GM23338 (cell line): ENCODE measurements at regions not wholly inside any gene's neighbourhood (a gene's known extent, or its start where the extent isn't known, plus 50 kb on each side); places are given as distances from the start of the nearest gene placed in this dataset.

Experiments used
- ATAC-seq: fragments of 200-7000 bp; cut with Tn5 transposase; 3 replicates; pipeline ENCODE4 v1.9.1; 2020
- DNase-seq: peaks from one replicate; pipeline ENCODE4 v3.0.0-alpha.2; 2015; ENCODE audit warnings: low spot score
- H2AFZ ChIP-seq: fragments of 200-600 bp; sonication (generic); 2 replicates; pipeline ENCODE4 v1.8.0; 2016; ENCODE audit warnings: antibody characterized with exemption, mild to moderate bottlenecking, moderate library complexity
- H3F3A ChIP-seq: fragments of 200-600 bp; sonication (generic); replicated peaks from 2 replicates; pipeline ENCODE4 v1.8.0; 2017; ENCODE audit warnings: antibody characterized with exemption, mixed run types, low read depth
- H3K27ac ChIP-seq: fragments of 200-600 bp; sonication (generic); 2 replicates; pipeline ENCODE4 v1.6.1; 2016; ENCODE audit warnings: low read depth
- H3K27me3 ChIP-seq: fragments of 200-600 bp; sonication (generic); 2 replicates; pipeline ENCODE4 v1.8.0; 2016; ENCODE audit warnings: mild to moderate bottlenecking, mixed run types, moderate library complexity; ENCODE audit not compliant: insufficient read depth
- H3K36me3 ChIP-seq: fragments of 200-600 bp; sonication (generic); 2 replicates; pipeline ENCODE4 v1.8.0; 2016; ENCODE audit warnings: mild to moderate bottlenecking; ENCODE audit not compliant: insufficient read depth
- H3K4me1 ChIP-seq: fragments of 200-600 bp; sonication (generic); 2 replicates; pipeline ENCODE4 v1.8.0; 2016; ENCODE audit warnings: mild to moderate bottlenecking, moderate library complexity; ENCODE audit not compliant: insufficient read depth
- H3K4me2 ChIP-seq: fragments of 200-600 bp; sonication (generic); 2 replicates; pipeline ENCODE4 v1.7.1; 2017; ENCODE audit warnings: mixed run types
- H3K4me3 ChIP-seq: fragments of 200-600 bp; sonication (generic); 2 replicates; pipeline ENCODE4 v1.6.1; 2016; ENCODE audit warnings: mixed run types
- H3K79me2 ChIP-seq: fragments of 200-600 bp; sonication (generic); replicated peaks from 2 replicates; pipeline ENCODE4 v1.8.0; 2017; ENCODE audit warnings: mild to moderate bottlenecking; ENCODE audit not compliant: insufficient read depth
- H3K9me2 ChIP-seq: fragments of 200-600 bp; sonication (generic); 2 replicates; pipeline ENCODE4 v1.8.0; 2017; ENCODE audit not compliant: insufficient read depth
- H4K20me1 ChIP-seq: fragments of 200-600 bp; sonication (generic); replicated peaks from 2 replicates; pipeline ENCODE4 v1.8.0; 2017; ENCODE audit warnings: mild to moderate bottlenecking; ENCODE audit not compliant: insufficient read depth
- H3K27ac Mint-ChIP-seq: 2 replicates; pipeline ENCODE4 v1.8.0; 2020; ENCODE audit warnings: inconsistent platforms, mild to moderate bottlenecking, moderate library complexity, mixed read lengths
- H3K27me3 Mint-ChIP-seq: 3 replicates; pipeline ENCODE4 v1.8.0; 2022; ENCODE audit warnings: low read depth, mild to moderate bottlenecking, moderate library complexity, mixed read lengths, inconsistent platforms; ENCODE audit not compliant: insufficient read depth, poor library complexity
- H3K36me3 Mint-ChIP-seq: 3 replicates; pipeline ENCODE4 v1.8.0; 2021; ENCODE audit warnings: low read depth, mild to moderate bottlenecking, inconsistent platforms, moderate library complexity, mixed read lengths
- H3K4me1 Mint-ChIP-seq: 3 replicates; pipeline ENCODE4 v1.8.0; 2020; ENCODE audit warnings: mild to moderate bottlenecking, inconsistent platforms, mixed read lengths
- H3K4me3 Mint-ChIP-seq: 3 replicates; pipeline ENCODE4 v1.8.0; 2021; ENCODE audit warnings: moderate library complexity, mild to moderate bottlenecking, inconsistent platforms, mixed read lengths
- H3K9me3 Mint-ChIP-seq: 3 replicates; pipeline ENCODE4 v1.8.0; 2020; ENCODE audit warnings: moderate library complexity, mild to moderate bottlenecking, inconsistent platforms, mixed read lengths
- CREB1 ChIP-seq: fragments of 250-450 bp; sonication (Bioruptor Pico); IDR thresholded peaks from 2 replicates; pipeline ENCODE4 v1.5.0; 2020; ENCODE audit warnings: low read depth, mild to moderate bottlenecking, moderate library complexity
- ETS1 ChIP-seq: IDR thresholded peaks from 2 replicates; pipeline ENCODE4 v1.6.1; 2016; ENCODE audit warnings: antibody characterized with exemption
- EZH2phosphoT487 ChIP-seq: fragments of 200-600 bp; sonication (generic); IDR thresholded peaks from one replicate; pipeline ENCODE4 v1.8.1; 2018; ENCODE audit warnings: antibody characterized with exemption; ENCODE audit not compliant: unreplicated experiment
- JUNB ChIP-seq: IDR thresholded peaks from one replicate; pipeline ENCODE4 v1.6.1; 2016; ENCODE audit warnings: antibody characterized with exemption; ENCODE audit not compliant: unreplicated experiment
- NANOG ChIP-seq: IDR thresholded peaks from 2 replicates; pipeline ENCODE4 v1.6.1; 2016; ENCODE audit warnings: antibody characterized with exemption, borderline replicate concordance
- POLR2AphosphoS5 ChIP-seq: IDR thresholded peaks from 2 replicates; pipeline ENCODE4 v1.6.1; 2016; ENCODE audit warnings: antibody characterized with exemption, low read depth
- ZNF114 ChIP-seq: fragments of 250-450 bp; sonication (Bioruptor Pico); IDR thresholded peaks from 2 replicates; pipeline ENCODE4 v1.5.0; 2020; ENCODE audit warnings: mild to moderate bottlenecking, moderate library complexity
- ZNF331 ChIP-seq: fragments of 250-450 bp; sonication (Bioruptor Pico); IDR thresholded peaks from 2 replicates; pipeline ENCODE4 v1.5.0; 2020; ENCODE audit warnings: low read depth, mild to moderate bottlenecking, moderate library complexity
- ZNF462 ChIP-seq: fragments of 250-450 bp; sonication (Bioruptor Pico); IDR thresholded peaks from 2 replicates; pipeline ENCODE4 v1.5.0; 2020; ENCODE audit warnings: mild to moderate bottlenecking, moderate library complexity
- TF ChIP-seq, protein P1 (sequence below): IDR thresholded peaks from one replicate; pipeline ENCODE4 v1.6.1; 2018; ENCODE audit warnings: antibody characterized with exemption; ENCODE audit not compliant: unreplicated experiment
- TF ChIP-seq, protein P2 (sequence below), 2 experiments: fragments of 200-600 bp in 1 of 2; sonication (generic) in 1 of 2; conservative IDR thresholded peaks; 2 replicates each; pipeline versions ENCODE4 v1.5.1 to v1.6.1; 2016 to 2017; ENCODE audit warnings: antibody characterized with exemption in 2 of 2, low read depth in 2 of 2, mild to moderate bottlenecking in 2 of 2, moderate library complexity in 1 of 2

- TF ChIP-seq, protein P1, sequence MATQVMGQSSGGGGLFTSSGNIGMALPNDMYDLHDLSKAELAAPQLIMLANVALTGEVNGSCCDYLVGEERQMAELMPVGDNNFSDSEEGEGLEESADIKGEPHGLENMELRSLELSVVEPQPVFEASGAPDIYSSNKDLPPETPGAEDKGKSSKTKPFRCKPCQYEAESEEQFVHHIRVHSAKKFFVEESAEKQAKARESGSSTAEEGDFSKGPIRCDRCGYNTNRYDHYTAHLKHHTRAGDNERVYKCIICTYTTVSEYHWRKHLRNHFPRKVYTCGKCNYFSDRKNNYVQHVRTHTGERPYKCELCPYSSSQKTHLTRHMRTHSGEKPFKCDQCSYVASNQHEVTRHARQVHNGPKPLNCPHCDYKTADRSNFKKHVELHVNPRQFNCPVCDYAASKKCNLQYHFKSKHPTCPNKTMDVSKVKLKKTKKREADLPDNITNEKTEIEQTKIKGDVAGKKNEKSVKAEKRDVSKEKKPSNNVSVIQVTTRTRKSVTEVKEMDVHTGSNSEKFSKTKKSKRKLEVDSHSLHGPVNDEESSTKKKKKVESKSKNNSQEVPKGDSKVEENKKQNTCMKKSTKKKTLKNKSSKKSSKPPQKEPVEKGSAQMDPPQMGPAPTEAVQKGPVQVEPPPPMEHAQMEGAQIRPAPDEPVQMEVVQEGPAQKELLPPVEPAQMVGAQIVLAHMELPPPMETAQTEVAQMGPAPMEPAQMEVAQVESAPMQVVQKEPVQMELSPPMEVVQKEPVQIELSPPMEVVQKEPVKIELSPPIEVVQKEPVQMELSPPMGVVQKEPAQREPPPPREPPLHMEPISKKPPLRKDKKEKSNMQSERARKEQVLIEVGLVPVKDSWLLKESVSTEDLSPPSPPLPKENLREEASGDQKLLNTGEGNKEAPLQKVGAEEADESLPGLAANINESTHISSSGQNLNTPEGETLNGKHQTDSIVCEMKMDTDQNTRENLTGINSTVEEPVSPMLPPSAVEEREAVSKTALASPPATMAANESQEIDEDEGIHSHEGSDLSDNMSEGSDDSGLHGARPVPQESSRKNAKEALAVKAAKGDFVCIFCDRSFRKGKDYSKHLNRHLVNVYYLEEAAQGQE: no peak
- TF ChIP-seq, protein P2, sequence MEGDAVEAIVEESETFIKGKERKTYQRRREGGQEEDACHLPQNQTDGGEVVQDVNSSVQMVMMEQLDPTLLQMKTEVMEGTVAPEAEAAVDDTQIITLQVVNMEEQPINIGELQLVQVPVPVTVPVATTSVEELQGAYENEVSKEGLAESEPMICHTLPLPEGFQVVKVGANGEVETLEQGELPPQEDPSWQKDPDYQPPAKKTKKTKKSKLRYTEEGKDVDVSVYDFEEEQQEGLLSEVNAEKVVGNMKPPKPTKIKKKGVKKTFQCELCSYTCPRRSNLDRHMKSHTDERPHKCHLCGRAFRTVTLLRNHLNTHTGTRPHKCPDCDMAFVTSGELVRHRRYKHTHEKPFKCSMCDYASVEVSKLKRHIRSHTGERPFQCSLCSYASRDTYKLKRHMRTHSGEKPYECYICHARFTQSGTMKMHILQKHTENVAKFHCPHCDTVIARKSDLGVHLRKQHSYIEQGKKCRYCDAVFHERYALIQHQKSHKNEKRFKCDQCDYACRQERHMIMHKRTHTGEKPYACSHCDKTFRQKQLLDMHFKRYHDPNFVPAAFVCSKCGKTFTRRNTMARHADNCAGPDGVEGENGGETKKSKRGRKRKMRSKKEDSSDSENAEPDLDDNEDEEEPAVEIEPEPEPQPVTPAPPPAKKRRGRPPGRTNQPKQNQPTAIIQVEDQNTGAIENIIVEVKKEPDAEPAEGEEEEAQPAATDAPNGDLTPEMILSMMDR (conservative IDR thresholded peaks at IDR 0.05; ENCODE audit: low read depth in 2 of 2): no peak
- TF ChIP-seq CREB1 (CRISPR knock-in tag): no peak
- no peak for TF ChIP-seq ZNF114 (CRISPR knock-in tag)
- TF ChIP-seq JUNB: no peak
- no peak for TF ChIP-seq POLR2AphosphoS5
- TF ChIP-seq EZH2phosphoT487: no peak
- TF ChIP-seq ETS1: no peak
Measured at GRCh38 chr6:104558746-104559145, 301.0 kb downstream of the HACE1 start (continued).

DNA sequence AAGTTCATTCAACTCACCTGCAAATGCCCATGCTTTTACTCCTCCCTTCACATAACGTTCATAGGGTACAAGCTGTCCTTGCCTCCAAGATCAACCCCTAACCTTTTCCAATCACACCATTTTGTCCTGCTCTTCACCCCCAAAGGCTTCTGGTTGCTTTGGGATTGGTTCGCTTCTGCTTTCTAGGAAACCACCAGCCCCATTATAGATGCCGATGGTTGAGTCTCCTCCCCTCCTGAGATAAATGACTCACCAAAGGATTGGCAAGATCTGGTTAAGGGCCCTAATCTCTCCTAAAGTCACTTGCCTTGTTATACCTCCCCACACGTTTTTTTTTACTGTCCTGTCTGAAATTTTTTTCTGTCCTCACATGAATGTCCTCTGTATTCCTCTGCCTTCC is 311.4 kb downstream of the HACE1 start:
- H3F3A ChIP-seq: no peaks in the 10 kb centered on the region
- no peaks in the 10 kb centered on the region for H3K4me1 ChIP-seq
- H3K79me2 ChIP-seq: no peaks in the 10 kb centered on the region
- H3K36me3 ChIP-seq: no peaks in the 10 kb centered on the region
- H3K4me2 ChIP-seq: no peak overlapping the region
- Mint-ChIP-seq H3K4me3 (no peak overlapping the region), H3K27ac (no peak overlapping the region), H3K27me3 (no peaks in the 10 kb centered on the region), H3K4me1 (no peaks in the 10 kb centered on the region; the same call in 2 of the 3 replicates), H3K9me3 (no peaks in the 10 kb centered on the region), H3K36me3 (no peaks in the 10 kb centered on the region)
- no peak overlapping the region for H3K4me3 ChIP-seq
- no peak overlapping the region for H3K27ac ChIP-seq
- H3K27me3 ChIP-seq: no peaks in the 10 kb centered on the region; the same call in 1 of the 2 replicates
- H2AFZ ChIP-seq: no peak overlapping the region
- no peak for ATAC-seq
- H3K9me2 ChIP-seq: peaks cover 13% of the 10 kb centered on the region; the same call in 1 of the 2 replicates
- H4K20me1 ChIP-seq: no peaks in the 10 kb centered on the region
- no peak for DNase-seq
- no peak for TF ChIP-seq ZNF331 (CRISPR knock-in tag)
- no peak for TF ChIP-seq NANOG
- TF ChIP-seq CREB1 (CRISPR knock-in tag): no peak
- TF ChIP-seq JUNB: no peak
- TF ChIP-seq ETS1: no peak
- TF ChIP-seq ZNF462 (CRISPR knock-in tag): no peak
- no peak for TF ChIP-seq ZNF114 (CRISPR knock-in tag)
